ENCODE measurements at regions not wholly inside any gene's neighbourhood (a gene's known extent, or its start where the extent isn't known, plus 50 kb on each side); places are given as distances from the start of the nearest gene placed in this dataset.

DNA sequence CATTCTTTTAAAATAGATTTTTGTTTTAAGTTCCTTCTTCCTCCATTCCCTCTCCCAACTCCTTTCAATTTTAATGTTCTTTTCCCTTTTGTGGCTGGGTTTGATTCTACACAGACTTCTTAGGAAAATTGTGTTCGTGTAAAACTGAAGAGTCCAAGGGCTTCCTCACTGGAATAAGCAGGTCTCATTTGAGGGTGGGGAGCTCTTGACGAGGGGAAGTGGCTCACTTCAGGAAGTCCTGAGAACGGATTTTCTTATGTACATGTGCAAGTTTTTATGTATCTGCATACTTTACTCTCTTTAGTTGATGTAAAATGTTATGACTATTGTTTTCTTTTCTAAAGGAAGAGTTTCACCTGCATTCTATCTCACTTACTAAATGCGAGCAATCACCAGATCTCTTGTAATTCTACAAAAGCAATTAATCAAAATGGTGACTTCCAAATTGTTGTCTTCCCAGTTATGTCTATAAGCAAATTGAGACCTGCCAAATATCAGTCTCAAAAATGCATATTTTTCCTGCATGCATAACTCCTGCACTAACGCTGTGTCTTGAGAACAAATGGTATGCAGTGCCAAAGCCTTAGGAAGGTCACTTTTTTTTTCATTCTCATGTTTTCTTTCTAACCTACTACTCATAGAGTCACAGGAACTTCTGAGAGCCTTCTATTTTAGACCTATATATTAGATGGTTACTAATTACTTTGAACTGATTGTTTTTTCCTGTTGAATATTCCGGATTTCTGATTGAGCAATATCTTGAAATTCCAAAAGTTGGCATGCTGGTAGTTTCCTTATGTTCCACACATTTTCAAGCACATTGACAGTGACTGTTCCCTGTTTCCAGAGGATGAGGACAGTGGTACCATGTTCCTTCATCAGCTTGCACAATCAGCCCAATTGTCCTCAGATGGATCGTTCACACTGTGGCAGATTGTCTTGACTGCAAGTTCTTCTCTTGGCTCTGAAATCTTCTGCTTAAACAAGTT lies 251.9 kb upstream of the PRDM1 start:
- ChIA-PET CTCF (no interaction called here), POLR2A (no interaction called here)
- Mint-ChIP-seq H3K27ac (no peak overlapping the region), H3K36me3 (ENCODE audit: low read depth) (no peaks in the 10 kb centered on the region), H3K27me3 (no peaks in the 10 kb centered on the region), H3K4me1 (ENCODE audit: low read depth) (no peaks in the 10 kb centered on the region), H3K9me3 (no peaks in the 10 kb centered on the region), H3K4me3 (no peak overlapping the region)
- Histone ChIP-seq H3K27me3 (ENCODE audit: control insufficient read depth in 1 of 2, insufficient read depth in 2 of 2, low read length in 2 of 2) (no peaks in the 10 kb centered on the region), H3K9me3 (ENCODE audit: control insufficient read depth in 1 of 2, insufficient read depth in 1 of 2, low read length in 2 of 2) (no peaks in the 10 kb centered on the region), H3K36me3 (ENCODE audit: insufficient read depth, low read length) (no peaks in the 10 kb centered on the region), H3K4me3 (ENCODE audit: low read length) (no peak overlapping the region), H3K4me1 (ENCODE audit: insufficient read depth, low read length) (no peaks in the 10 kb centered on the region), H3K27ac (ENCODE audit: low read depth in 1 of 2, low read length in 2 of 2) (no peak overlapping the region)
- DNase-seq (no peak), ATAC-seq (ENCODE audit: poor library complexity) (no peak)
- TF ChIP-seq, protein P1, sequence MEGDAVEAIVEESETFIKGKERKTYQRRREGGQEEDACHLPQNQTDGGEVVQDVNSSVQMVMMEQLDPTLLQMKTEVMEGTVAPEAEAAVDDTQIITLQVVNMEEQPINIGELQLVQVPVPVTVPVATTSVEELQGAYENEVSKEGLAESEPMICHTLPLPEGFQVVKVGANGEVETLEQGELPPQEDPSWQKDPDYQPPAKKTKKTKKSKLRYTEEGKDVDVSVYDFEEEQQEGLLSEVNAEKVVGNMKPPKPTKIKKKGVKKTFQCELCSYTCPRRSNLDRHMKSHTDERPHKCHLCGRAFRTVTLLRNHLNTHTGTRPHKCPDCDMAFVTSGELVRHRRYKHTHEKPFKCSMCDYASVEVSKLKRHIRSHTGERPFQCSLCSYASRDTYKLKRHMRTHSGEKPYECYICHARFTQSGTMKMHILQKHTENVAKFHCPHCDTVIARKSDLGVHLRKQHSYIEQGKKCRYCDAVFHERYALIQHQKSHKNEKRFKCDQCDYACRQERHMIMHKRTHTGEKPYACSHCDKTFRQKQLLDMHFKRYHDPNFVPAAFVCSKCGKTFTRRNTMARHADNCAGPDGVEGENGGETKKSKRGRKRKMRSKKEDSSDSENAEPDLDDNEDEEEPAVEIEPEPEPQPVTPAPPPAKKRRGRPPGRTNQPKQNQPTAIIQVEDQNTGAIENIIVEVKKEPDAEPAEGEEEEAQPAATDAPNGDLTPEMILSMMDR (IDR thresholded peaks at IDR 0.05), result no peak
- intact Hi-C loops (cut with DNase I, micrococcal nuclease), result no loop called here

DNA sequence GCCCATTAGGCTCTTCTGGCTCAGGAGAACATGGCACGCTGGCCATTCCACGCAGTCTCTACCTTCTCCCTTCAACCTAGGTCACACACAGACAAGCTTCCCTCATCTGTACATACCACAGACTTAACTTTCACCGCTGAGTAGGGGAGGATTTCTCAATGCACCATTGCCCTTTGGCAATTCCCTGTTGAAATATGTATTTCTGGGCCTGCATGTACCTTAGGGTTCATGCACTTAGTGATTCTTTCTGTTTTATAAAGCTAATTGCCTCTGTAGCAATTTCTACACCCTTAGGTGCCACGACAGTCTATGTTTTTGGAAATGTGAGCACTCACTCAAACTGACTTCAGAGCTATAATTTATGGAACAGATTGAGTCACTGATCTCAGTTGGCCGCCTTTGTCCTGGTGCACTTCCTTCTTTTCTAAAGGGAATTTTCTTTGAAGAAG lies 253.8 kb upstream of the PRDM1 start:
- POLR2A ChIA-PET, result interaction anchor here (1.4 kb wide), 1 partner anchor 32 kb away, joined by 3 read pairs; no protein-coding TSS in a partner anchor
- peak in 2 of 14 experiments; percentile 24 to 31 for DNase-seq
- CTCF ChIA-PET, result interaction anchor here (1.0 kb wide), 1 partner anchor 391 kb away, joined by 3 read pairs; no protein-coding TSS in a partner anchor

DNA sequence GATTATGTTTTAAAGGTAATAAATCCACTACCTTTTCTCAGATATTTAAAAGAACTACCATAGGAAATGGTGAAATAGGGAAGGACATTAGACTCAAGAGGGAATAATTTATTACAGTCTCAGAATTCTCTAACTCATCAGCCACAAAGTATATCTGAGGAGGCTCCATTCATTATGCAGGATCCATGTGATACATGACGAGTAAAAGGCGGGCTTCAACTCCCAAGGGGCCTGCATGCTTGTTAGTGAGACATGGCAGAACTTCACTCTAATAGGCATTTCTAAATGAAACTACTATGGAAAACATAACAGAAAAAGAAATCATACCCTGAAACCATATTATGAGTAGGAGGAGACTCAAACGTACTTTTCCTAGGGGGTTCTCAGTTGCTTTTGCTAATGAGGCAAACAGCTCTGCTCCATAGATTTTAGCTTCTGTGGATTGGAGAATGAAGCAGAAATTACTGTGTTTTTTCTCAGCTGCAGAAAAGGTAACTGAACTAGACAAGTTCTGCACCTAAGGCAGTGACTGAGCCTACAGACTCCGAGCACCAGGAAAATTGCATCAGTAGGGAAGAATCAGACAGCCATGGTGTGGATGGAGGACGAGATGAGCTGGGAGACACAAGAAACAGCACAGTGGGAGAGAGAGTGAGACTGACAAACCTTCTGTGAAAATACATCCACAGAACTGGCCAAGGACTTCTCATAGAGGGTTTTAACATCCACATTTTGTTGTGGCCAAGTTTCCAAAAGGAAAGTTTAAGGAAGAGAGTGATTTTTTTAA lies 254.6 kb upstream of the PRDM1 start:
- intact Hi-C loops (cut with DNase I, micrococcal nuclease), result no loop called here
- Mint-ChIP-seq H3K4me1 (ENCODE audit: low read depth) (no peaks in the 10 kb centered on the region), H3K27me3 (no peaks in the 10 kb centered on the region), H3K36me3 (ENCODE audit: low read depth) (no peaks in the 10 kb centered on the region), H3K4me3 (no peak overlapping the region), H3K9me3 (no peaks in the 10 kb centered on the region), H3K27ac (no peak overlapping the region)
- DNase-seq, result no peak
- no peaks in the 10 kb centered on the region for H3K27me3 ChIP-seq (ENCODE audit: control insufficient read depth in 1 of 2, insufficient read depth in 2 of 2, low read length in 2 of 2)
- no peaks in the 10 kb centered on the region for H3K9me3 ChIP-seq (ENCODE audit: control insufficient read depth in 1 of 2, insufficient read depth in 1 of 2, low read length in 2 of 2)
- no peaks in the 10 kb centered on the region for H3K36me3 ChIP-seq (ENCODE audit: insufficient read depth, low read length)
- no peak for ATAC-seq (ENCODE audit: poor library complexity)
- no peak overlapping the region for H3K4me3 ChIP-seq (ENCODE audit: low read length)
- TF ChIP-seq, protein P1 (IDR thresholded peaks at IDR 0.05), result no peak
- no peaks in the 10 kb centered on the region for H3K4me1 ChIP-seq (ENCODE audit: insufficient read depth, low read length)
- CTCF ChIA-PET, result interaction anchor here (1.0 kb wide), 1 partner anchor 392 kb away, joined by 3 read pairs; no protein-coding TSS in a partner anchor
- H3K27ac ChIP-seq (ENCODE audit: low read depth in 1 of 2, low read length in 2 of 2), result no peak overlapping the region
- POLR2A ChIA-PET, result interaction anchor here (1.4 kb wide), 1 partner anchor 33 kb away, joined by 3 read pairs; no protein-coding TSS in a partner anchor

More for the DNA sequence above, 253.8 kb upstream of the PRDM1 start:
- no peaks in the 10 kb centered on the region for H3K9me3 Mint-ChIP-seq
- H3K9me3 ChIP-seq (ENCODE audit: control insufficient read depth in 1 of 2, insufficient read depth in 1 of 2, low read length in 2 of 2), result no peaks in the 10 kb centered on the region
- no peak for ATAC-seq (ENCODE audit: poor library complexity)
- no peaks in the 10 kb centered on the region for H3K27me3 ChIP-seq (ENCODE audit: control insufficient read depth in 1 of 2, insufficient read depth in 2 of 2, low read length in 2 of 2)
- intact Hi-C loops (cut with DNase I, micrococcal nuclease), result no loop called here
- no peak overlapping the region for H3K27ac Mint-ChIP-seq
- H3K4me3 Mint-ChIP-seq, result no peak overlapping the region
- no peaks in the 10 kb centered on the region for H3K36me3 Mint-ChIP-seq (ENCODE audit: low read depth)
- no peaks in the 10 kb centered on the region for H3K4me1 ChIP-seq (ENCODE audit: insufficient read depth, low read length)
- TF ChIP-seq, protein P1 (IDR thresholded peaks at IDR 0.05), result no peak
- H3K27me3 Mint-ChIP-seq, result no peaks in the 10 kb centered on the region
- no peaks in the 10 kb centered on the region for H3K4me1 Mint-ChIP-seq (ENCODE audit: low read depth)
- no peak overlapping the region for H3K27ac ChIP-seq (ENCODE audit: low read depth in 1 of 2, low read length in 2 of 2)
- H3K36me3 ChIP-seq (ENCODE audit: insufficient read depth, low read length), result no peaks in the 10 kb centered on the region
- H3K4me3 ChIP-seq (ENCODE audit: low read length), result no peak overlapping the region
